ENCODE measurements at regions not wholly inside any gene's neighbourhood (a gene's known extent, or its start where the extent isn't known, plus 50 kb on each side); places are given as distances from the start of the nearest gene placed in this dataset.

DNA sequence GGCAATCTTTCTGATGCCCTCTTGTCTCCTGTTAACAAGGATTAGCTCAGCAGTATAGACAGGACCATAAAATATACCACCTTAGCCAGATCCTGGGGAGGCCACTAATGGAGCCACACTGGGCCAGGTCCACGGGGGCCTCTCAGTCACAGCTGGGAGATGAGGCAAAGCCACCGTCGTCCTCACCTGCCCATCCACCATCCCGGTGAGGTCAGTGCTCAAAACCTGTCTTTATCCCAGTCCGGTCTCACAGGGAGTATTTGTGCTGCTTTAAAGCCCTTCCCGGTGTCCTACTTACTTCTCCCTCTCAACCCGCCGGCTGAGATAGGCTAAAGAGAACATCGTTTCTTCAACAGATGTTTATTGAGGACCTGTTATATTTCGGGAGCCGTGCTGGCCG is 104.3 kb downstream of the EDN3 start:
- no peak for DNase-seq

DNA sequence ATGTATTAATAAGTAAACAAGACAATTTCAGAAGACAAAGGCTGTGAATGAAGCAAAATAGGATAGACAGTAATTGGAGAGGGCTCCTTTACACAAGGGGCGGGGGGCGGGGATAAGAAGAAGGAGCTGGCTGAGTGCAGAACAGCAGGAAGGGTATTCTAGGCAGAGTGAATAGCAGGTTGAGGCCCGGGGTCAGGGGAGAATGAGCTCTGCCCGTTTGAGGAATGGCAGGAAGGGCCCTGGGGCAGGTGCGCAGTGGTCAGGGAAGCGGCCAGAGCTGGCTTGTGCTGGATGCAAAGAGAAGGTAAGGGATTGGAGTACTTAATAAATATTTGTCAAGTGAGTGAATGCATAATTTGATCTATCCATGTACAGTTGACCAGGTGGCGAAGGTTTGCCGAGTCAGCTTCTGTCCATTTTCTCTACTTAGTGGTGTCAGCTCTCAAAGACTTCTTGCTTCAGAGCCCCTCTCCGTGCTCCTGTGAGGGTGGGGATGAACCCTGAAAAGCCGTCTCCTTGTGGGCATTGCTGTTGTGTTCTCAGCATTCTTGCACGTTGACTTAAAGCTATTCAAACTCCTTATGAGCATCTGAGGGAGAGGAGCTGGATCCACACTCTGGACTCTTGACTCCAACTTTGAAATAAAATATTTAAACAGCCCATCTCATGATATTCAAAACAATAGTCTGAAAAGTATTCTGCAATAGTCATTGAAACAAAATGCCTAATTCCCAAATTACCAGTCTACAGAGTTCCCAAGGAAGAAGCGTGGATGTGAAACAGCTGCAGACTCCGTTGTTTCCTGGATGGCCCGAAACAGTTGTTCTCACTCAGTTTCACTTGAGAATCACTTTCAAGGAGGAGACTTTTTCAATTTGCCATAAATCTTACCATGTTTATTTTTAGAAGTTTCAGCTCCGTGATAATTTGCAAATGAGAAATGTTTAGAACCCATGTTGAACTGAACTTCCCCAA is 105.1 kb downstream of the EDN3 start:
- no peak for DNase-seq

DNA sequence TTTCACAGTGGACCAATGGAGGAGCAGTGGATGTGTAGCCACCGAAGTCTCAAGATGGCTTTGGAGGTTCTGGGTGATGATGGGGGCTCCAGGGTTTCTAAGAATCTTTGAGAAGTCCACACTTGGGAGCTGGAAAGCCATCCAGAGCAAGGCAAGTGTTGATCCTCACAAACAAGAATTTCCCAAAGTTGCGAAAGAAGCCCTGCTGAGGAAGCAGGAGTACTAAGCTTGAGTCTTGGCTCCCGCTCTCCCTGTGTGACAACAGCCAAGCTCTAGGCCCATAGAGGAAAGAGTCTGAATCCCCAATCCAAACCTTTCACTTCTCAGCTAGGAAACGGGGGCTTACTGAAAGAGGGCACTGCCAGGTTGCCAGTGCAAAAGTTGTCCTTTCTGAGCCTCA is 106.0 kb downstream of the EDN3 start:
- DNase-seq = no peak

DNA sequence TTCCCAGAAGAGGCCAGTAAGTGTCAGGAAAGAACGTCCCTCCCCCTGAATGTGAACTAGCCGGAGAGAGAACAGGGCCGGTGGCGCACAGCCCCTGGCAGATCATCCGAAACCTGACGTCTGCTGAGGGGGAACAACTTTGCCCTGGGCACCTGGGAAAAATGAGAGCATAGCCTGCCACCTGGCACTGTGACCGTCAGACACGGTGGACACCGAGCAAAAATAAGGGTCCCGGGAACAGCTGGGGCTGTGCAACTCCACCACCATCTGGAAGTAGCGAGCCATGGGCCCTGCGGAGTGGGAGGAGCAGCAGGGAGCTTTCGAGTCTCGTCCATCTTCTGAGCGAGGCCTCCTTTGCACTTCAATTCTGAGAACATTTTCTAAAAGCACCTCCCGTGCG is 110.8 kb downstream of the EDN3 start:
- no peak for DNase-seq

- no peak for DNase-seq
These were observed 111.2 kb downstream of the EDN3 start for GRCh38 chr20:59411589-59411988.

DNA sequence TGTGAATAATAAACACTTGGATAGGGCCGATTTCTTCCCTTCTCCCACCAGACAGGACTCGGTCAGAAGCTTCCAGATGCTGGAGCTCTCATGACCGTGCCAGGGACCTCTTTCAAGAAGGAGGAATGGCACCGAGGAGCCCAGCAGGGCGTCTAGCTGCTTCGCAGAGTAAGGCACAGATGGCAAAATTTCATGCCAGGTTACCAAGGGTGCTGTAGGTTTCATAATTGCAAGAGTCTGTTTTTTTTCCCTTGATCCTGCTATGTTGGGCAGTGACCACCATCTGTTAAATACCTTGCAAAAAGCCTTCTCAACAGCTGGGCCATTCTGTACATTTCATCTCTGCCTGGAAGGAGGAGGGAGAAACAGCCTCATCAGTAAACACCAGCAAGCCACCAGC is 111.8 kb downstream of the EDN3 start:
- no peak for DNase-seq

DNA sequence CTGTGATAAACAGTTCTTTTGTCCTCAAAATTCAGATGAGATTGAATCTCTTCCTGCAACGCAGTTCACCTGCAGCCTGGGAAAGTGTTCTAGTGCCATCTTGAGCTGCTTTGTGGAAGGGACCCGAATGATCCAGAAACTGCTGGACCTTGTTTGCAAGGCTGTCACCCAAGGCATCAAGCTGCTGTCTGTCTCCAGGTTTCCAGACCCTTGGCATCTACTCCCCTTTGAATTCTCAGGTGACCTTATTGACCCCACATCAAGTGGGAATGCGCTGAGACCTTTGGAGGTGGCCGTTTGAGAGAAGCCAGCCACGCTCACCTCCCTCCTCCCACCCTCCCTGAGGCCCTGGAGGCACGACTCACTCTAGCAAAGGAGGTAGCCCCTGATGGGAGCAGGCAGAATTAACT is 112.5 kb downstream of the EDN3 start:
- no peak for DNase-seq

- DNase-seq = no peak
These were observed 113.0 kb downstream of the EDN3 start for GRCh38 chr20:59413326-59413865.

DNA sequence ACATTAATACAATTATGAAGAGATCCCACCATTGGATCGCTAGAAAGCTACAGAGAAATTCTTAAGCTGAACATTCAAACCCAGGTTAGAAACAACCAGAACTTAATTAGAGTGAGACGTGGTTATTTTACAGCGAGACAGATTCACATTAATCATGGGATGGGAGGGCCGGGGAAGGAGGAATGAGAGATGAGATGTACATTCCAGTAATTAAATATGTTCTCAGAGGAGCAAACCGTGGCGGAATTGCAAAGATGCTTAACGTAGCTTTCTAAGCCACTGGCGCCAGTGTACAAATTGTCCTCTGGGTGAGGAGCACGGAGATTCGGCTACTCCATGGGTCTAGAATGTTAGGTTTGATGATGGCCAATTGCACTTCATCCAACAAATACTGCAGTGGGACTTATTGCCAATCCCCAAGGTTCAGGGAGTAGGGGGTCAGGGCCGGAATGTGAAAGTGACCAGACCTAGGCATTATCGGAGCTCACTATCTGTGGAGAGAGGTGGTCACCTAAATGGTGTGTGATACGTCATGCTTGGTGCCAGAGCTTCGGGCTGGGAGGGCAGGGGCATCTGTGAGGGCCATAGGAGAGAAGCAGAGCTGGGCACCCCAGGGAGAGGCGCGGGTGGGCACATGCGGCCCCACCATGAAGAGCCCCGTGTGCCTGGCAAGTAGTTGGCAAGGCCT is 114.7 kb downstream of the EDN3 start:
- DNase-seq = no peak

DNA sequence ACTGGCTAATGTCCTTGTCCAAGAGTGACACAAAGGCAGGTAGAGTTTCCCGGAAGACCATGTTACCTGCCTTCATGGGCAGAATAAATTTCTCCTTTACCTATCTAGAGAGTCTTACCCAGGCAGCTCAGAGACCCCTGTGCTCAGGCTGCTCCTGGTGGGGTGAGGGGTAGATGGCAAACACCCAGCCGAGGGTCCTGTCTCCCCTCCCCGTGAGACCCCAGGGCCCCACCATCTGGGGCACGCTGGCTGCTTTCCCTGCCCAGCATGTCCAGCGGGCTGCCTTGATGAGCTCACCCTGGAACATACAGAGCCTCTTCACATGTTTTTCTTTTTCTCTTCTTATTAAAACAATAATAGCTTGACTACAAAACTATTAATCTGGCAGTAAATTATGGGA is 116.5 kb downstream of the EDN3 start:
- DNase-seq = no peak

GRCh38 chr20:59421089-59421488 is 120.7 kb downstream of the EDN3 start:
- no peak for DNase-seq

DNA sequence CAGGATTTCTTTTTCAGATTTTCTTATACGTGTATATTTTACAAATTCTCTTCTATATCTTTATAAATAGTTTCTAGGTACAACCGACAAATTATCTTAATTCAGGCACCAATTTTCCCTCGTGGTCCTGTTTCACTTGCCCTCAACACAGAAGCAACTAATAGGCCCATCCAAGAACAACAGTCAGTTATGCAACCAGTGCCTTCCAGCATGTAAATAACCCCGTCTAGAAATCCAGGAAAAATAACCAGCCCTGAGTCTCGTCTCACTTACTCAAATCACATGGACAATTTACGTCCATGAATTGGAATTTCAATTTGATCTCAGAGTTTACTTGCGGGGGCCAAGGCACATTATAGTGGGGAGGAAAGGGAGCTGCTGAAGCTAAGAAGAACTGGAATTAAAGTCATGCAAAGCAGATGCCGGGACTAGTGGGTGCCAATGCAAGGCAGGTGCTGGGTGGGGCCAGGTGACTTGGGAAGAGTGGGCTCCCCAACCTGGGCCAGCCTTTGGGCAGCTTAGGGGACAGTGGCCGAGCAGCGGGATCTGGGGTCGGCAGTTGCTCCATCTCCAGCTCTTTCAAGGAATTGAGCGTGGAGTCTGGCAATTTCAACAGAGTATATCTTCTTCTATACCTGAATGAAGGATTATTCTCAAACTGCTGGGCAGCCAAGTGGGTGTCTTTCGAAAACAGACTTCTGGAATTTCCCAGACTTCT is 121.7 kb downstream of the EDN3 start:
- no peak for DNase-seq

DNA sequence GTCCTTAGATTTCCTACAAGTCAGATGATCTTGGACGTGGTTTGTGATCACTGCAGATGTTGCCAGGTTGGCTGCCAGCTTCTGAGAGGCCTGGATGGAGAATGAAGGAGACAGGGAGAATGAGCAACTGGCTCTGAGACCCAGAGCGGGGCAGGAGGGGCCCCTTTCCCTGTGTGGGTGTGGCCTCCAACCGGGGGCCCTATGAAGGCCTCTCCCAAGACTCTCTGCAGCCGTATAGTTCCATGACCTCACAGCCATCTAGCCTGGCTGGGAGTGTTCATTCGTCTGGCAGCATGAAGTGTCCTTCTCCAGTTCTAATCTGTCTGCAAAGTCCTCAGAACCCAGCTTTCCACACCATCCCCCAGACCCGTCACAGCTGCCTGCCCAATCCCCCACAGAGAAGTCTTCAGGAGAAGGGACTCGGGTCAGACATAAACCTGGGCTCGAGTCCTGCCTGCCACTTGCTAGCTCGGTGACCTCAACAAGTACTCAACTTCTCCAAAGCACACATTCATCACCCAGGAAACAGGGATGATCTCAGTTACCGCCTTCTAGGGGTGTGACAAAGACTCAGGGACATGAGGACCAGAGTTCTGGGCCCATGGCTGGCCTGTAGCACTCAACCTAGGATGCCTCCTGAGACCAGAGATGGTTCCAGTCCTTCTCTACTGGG is 122.6 kb downstream of the EDN3 start:
- no peak for DNase-seq

DNA sequence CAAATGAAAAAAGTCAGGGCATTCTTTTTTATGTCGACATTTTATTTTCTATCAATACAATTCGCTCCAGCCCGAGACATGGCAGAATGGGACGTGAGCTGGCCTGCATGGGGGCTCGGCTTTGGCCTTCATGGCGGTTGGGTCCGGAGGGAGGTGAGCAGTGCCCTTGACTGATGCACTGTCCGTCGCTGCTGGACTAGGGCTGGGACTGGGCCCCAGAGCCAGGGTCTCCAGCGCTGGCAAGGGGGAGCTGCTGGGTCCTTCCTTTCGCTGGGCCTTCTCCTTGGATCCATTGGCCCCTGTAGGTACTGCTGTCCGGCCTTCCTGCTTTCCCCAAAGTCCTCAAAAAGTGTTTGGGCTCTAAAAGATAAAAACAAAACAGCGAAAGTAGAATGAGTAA is 124.6 kb downstream of the EDN3 start:
- no peak for DNase-seq

- DNase-seq = no peak
These were observed 125.2 kb downstream of the EDN3 start for GRCh38 chr20:59425572-59425971.

DNA sequence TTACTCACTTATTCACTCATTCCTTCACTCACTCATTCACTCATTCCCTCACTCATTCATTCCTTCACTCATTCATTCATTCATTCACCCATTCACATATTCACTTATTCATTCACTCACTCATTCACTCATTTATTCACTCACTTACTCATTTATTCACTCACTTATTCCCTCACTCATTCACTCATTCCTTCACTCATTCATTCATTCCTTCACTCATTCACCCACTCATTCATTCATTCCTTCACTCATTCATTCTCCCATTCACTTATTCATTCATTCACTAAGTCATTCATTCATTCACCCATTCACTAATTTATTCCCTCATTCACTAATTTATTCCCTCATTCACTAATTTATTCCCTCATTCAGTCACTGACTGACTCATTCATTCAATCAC is 127.6 kb downstream of the EDN3 start:
- no peak for DNase-seq

- no peak for DNase-seq
These were observed 128.2 kb downstream of the EDN3 start for GRCh38 chr20:59428441-59429205.

GRCh38 chr20:59429396-59429795 is 129.0 kb downstream of the EDN3 start:
- no peak for DNase-seq

DNA sequence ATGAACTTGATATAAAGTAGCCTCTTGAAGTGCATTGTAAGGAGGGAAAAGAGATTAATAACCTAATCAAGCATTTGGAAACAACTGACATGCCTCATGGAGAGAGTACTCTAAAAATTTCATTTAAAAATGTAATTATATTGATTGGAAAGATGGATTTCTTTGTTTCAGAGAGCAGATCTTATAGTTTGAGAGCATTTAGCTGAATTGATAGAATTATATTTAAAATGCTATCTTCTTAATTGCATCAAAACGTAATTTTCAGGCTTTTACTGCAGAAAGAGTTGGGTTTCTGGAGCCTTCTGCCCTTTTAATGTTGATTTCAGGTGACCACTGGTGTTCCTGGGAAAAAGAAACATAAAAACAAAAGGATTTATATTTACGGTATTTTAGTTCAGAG is 130.6 kb downstream of the EDN3 start:
- no peak for DNase-seq

- DNase-seq = no peak
These were observed 134.5 kb downstream of the EDN3 start for GRCh38 chr20:59434960-59435359.

DNA sequence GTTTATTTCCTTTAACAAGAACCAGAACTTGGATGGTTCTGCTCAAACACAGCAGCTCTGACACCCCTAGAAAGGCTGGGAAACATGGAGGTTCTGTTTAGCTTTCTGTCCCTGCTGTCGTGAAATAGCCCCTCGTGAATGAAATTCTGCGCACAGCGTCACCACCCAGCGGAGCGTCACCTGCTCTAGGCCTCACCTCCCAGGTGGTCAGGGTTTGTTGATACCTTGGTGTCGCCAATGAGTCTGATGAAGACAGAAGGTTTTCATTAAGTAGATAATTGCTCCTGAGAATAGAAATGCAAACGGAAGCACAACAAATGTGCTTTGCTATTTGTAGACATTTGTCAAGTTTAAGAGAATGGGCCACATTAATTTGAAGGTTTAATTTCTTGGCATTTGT is 135.1 kb downstream of the EDN3 start:
- no peak for DNase-seq

DNA sequence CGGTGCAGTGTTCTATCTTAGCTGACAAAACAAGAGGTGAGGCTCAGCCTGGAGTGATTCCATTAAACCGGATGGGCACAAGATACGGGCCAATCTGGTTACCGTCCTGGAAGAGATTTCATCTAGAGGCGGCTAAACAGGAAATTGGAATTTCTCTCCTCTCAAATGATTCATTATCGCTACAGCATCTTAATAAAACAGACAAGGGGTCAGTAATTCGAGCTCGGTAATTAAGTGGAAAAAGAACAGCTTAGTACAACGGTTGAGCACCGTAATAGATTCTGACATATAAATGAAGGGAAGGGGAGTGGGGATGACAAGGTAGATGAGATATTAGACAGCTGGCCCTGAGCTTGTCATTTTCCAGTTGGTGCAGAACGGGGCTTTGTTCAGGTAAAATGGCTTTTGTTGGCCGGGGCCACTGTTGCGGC is 137.2 kb downstream of the EDN3 start:
- DNase-seq = no peak

Measured in bone marrow (tissue), 2 donors.